ENCODE measurements at regions not wholly inside any gene's neighbourhood (a gene's known extent, or its start where the extent isn't known, plus 50 kb on each side); places are given as distances from the start of the nearest gene placed in this dataset.

DNA sequence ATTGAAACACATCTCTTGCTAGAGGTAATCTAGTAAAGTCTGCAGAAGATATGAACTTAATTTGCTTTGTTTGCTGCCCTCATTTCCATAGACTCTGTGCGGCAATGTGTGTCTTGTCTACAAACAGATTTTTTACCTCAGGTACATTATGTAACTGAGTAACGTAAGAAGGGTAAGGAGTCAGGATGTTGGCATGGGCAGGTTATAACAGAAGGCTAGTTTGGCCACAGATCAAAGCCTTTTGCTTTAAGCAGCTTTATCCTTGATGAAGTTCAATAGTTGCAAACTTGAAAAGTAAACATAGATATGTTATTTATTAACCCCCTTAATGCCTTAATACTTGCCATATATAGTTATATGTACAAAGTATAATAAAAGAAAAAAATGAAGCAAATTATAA is 391.6 kb upstream of the FKBP1C start:
- DNase-seq: no peak
- no peak overlapping the region for H2AK5ac ChIP-seq (ENCODE audit: low read length, severe bottlenecking)
- WGBS: 97% methylated on average over 2 of the region's 2 CpGs
- no peaks in the 10 kb centered on the region for H3K27me3 ChIP-seq (ENCODE audit: control insufficient read depth in 1 of 2, insufficient read depth in 1 of 2, low read length in 2 of 2)
- H2AFZ ChIP-seq (ENCODE audit: low read depth, low read length): no peak overlapping the region
- no peak overlapping the region for H4K8ac ChIP-seq (ENCODE audit: low read length)
- H3K4me2 ChIP-seq (ENCODE audit: low read length, poor library complexity, severe bottlenecking): no peak overlapping the region
- H3K36me3 ChIP-seq (ENCODE audit: control insufficient read depth in 1 of 2, insufficient read depth in 2 of 2, low read depth in 1 of 2, low read length in 2 of 2): no peaks in the 10 kb centered on the region
- H3K14ac ChIP-seq (ENCODE audit: low read length in 2 of 2): no peak overlapping the region
- H3K23ac ChIP-seq (ENCODE audit: low read length in 2 of 2): no peak overlapping the region
- H4K91ac ChIP-seq (ENCODE audit: low read length): no peak overlapping the region
- no peak overlapping the region for H2BK5ac ChIP-seq (ENCODE audit: low read depth, low read length, poor library complexity, severe bottlenecking)
- H2BK12ac ChIP-seq (ENCODE audit: low read length in 2 of 2): no peak overlapping the region
- no peaks in the 10 kb centered on the region for H3K9me3 ChIP-seq (ENCODE audit: control insufficient read depth, low read length)
- H2BK120ac ChIP-seq (ENCODE audit: low read depth, low read length): no peak overlapping the region
- H3K4me3 ChIP-seq (ENCODE audit: insufficient read depth in 1 of 2, low read depth in 1 of 2, low read length in 2 of 2): no peak overlapping the region
- H3K4ac ChIP-seq (ENCODE audit: low read depth in 1 of 2, low read length in 2 of 2): no peak overlapping the region
- no peak overlapping the region for H3K9ac ChIP-seq (ENCODE audit: low read length)
- H3K79me1 ChIP-seq (replicated peaks; ENCODE audit: low read length, poor library complexity, severe bottlenecking): no peaks in the 10 kb centered on the region
- no peak overlapping the region for H3K27ac ChIP-seq (ENCODE audit: low read length, poor library complexity, severe bottlenecking)
- no peak overlapping the region for H2BK15ac ChIP-seq (ENCODE audit: low read depth, poor library complexity, severe bottlenecking)
- no peak overlapping the region for H3K18ac ChIP-seq (ENCODE audit: low read depth in 1 of 2, low read length in 2 of 2)
- no peaks in the 10 kb centered on the region for H3K4me1 ChIP-seq (ENCODE audit: control insufficient read depth, insufficient read depth, low read depth, low read length)

DNA sequence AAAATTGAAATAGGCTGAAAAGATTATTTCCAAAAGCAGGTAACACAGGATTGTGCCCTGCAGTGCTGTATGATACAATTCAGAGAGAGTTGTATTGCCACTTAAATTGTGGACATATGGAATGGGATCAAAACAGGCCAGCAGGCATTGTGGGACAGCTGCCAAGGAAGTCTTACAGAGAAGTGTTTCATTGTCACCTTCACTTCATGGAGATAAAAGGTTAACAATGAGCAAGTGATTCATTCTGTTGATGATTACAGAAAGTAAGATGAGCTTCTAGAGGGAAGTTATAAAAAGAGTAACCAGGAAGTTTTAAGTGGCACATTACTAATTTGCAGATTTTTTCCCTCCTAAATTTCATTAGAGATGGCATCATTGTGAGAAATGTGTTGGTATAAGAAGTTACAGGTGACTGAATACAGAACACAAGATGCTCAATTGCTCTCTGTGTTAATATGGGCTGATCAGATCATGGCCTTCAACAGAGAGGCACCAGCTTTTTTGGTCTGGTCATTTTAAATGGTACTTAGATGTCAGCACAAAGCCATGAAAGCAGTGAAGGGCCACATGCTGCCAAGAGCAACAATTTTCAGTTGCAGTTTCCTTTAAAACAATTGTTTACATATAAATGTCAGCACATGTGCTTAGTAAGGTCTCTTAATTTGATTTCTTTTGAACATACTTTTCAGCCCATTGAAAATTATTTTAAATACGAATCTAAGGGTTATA is 402.5 kb upstream of the FKBP1C start:
- no peak overlapping the region for H3K27ac ChIP-seq (ENCODE audit: low read length, poor library complexity, severe bottlenecking)
- H3K4me1 ChIP-seq (ENCODE audit: control insufficient read depth, insufficient read depth, low read depth, low read length): no peaks in the 10 kb centered on the region
- no peak overlapping the region for H4K91ac ChIP-seq (ENCODE audit: low read length)
- H2AK5ac ChIP-seq (ENCODE audit: low read length, severe bottlenecking): no peak overlapping the region
- no peaks in the 10 kb centered on the region for H3K36me3 ChIP-seq (ENCODE audit: control insufficient read depth in 1 of 2, insufficient read depth in 2 of 2, low read depth in 1 of 2, low read length in 2 of 2)
- no peak overlapping the region for H3K18ac ChIP-seq (ENCODE audit: low read depth in 1 of 2, low read length in 2 of 2)
- DNase-seq: no peak
- H2AFZ ChIP-seq (ENCODE audit: low read depth, low read length): no peak overlapping the region
- no peak overlapping the region for H3K23ac ChIP-seq (ENCODE audit: low read length in 2 of 2)
- no peak overlapping the region for H3K14ac ChIP-seq (ENCODE audit: low read length in 2 of 2)
- H2BK15ac ChIP-seq (ENCODE audit: low read depth, poor library complexity, severe bottlenecking): no peak overlapping the region
- no peak overlapping the region for H3K4ac ChIP-seq (ENCODE audit: low read depth in 1 of 2, low read length in 2 of 2)
- H2BK12ac ChIP-seq (ENCODE audit: low read length in 2 of 2): no peak overlapping the region
- no CpG with 5 or more reads among the region's 1 CpG for WGBS
- H4K8ac ChIP-seq (ENCODE audit: low read length): no peak overlapping the region
- no peak overlapping the region for H3K4me3 ChIP-seq (ENCODE audit: insufficient read depth in 1 of 2, low read depth in 1 of 2, low read length in 2 of 2)
- H3K4me2 ChIP-seq (ENCODE audit: low read length, poor library complexity, severe bottlenecking): no peak overlapping the region
- H3K27me3 ChIP-seq (ENCODE audit: control insufficient read depth in 1 of 2, insufficient read depth in 1 of 2, low read length in 2 of 2): no peaks in the 10 kb centered on the region
- H3K79me1 ChIP-seq (replicated peaks; ENCODE audit: low read length, poor library complexity, severe bottlenecking): no peaks in the 10 kb centered on the region
- H2BK5ac ChIP-seq (ENCODE audit: low read depth, low read length, poor library complexity, severe bottlenecking): no peak overlapping the region
- H2BK120ac ChIP-seq (ENCODE audit: low read depth, low read length): no peak overlapping the region
- H3K9ac ChIP-seq (ENCODE audit: low read length): no peak overlapping the region
- no peaks in the 10 kb centered on the region for H3K9me3 ChIP-seq (ENCODE audit: control insufficient read depth, low read length)

DNA sequence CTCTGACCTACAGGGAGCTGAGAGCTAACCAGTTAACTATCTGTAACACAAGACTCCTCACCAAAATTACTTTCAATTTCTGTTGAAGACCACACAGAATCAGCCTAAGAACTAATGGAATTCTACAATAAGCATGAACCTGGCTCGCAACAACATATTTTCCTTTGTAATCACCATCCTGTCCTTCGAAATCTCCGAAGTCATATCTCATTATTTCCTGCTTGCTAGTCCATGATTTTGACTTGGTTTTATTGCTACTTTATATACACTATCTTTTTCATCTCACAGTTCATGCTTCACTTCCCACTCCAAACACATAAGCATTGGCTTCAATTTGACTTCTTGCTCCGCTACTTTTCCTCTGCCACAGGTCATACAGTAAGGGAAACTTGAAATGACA is 405.8 kb upstream of the FKBP1C start:
- H3K36me3 ChIP-seq (ENCODE audit: control insufficient read depth in 1 of 2, insufficient read depth in 2 of 2, low read depth in 1 of 2, low read length in 2 of 2): no peaks in the 10 kb centered on the region
- 83% methylated on average over 3 of the region's 4 CpGs for WGBS

DNA sequence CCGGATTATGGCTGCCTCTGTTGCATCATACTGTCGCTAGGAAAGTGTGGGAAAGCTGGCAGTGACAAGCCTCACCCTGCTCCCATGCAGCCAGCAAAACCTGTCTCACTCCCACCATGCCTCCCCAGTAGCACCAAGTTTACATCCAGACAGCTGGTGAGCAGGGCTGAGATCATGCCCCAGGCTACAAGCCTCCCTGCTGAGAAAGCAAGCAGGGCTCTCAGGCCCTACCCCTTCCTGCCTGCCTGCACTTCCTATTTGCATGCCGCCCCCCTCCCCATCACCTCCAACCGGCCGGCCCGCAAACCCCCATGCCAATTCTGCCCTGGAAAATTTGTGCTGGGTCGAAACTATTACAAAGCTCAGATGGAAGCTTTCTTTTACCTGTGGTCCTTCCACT is 408.2 kb upstream of the FKBP1C start:
- Histone ChIP-seq H3K79me1 (replicated peaks; ENCODE audit: low read length, poor library complexity, severe bottlenecking) (no peaks in the 10 kb centered on the region), H2AFZ (ENCODE audit: low read depth, low read length) (no peak overlapping the region), H2BK15ac (ENCODE audit: low read depth, poor library complexity, severe bottlenecking) (no peak overlapping the region), H4K8ac (ENCODE audit: low read length) (no peak overlapping the region), H3K4me1 (ENCODE audit: control insufficient read depth, insufficient read depth, low read depth, low read length) (no peaks in the 10 kb centered on the region), H3K4me2 (ENCODE audit: low read length, poor library complexity, severe bottlenecking) (no peak overlapping the region), H3K9ac (ENCODE audit: low read length) (no peak overlapping the region), H3K18ac (ENCODE audit: low read depth in 1 of 2, low read length in 2 of 2) (no peak overlapping the region), H3K9me3 (ENCODE audit: control insufficient read depth, low read length) (no peaks in the 10 kb centered on the region), H3K27ac (ENCODE audit: low read length, poor library complexity, severe bottlenecking) (no peak overlapping the region), H2BK5ac (ENCODE audit: low read depth, low read length, poor library complexity, severe bottlenecking) (no peak overlapping the region), H3K4me3 (ENCODE audit: insufficient read depth in 1 of 2, low read depth in 1 of 2, low read length in 2 of 2) (no peak overlapping the region), H3K14ac (ENCODE audit: low read length in 2 of 2) (no peak overlapping the region), H3K23ac (ENCODE audit: low read length in 2 of 2) (no peak overlapping the region), H2BK120ac (ENCODE audit: low read depth, low read length) (no peak overlapping the region), H4K91ac (ENCODE audit: low read length) (no peak overlapping the region), H3K36me3 (ENCODE audit: control insufficient read depth in 1 of 2, insufficient read depth in 2 of 2, low read depth in 1 of 2, low read length in 2 of 2) (no peaks in the 10 kb centered on the region), H3K4ac (ENCODE audit: low read depth in 1 of 2, low read length in 2 of 2) (no peak overlapping the region), H2BK12ac (ENCODE audit: low read length in 2 of 2) (no peak overlapping the region), H3K27me3 (ENCODE audit: control insufficient read depth in 1 of 2, insufficient read depth in 1 of 2, low read length in 2 of 2) (no peaks in the 10 kb centered on the region), H2AK5ac (ENCODE audit: low read length, severe bottlenecking) (no peak overlapping the region)
- 86% methylated on average over 6 of the region's 7 CpGs for WGBS
- no peak for DNase-seq

More for the DNA sequence above, 405.8 kb upstream of the FKBP1C start:
- Histone ChIP-seq H3K4ac (ENCODE audit: low read depth in 1 of 2, low read length in 2 of 2) (no peak overlapping the region), H2AK5ac (ENCODE audit: low read length, severe bottlenecking) (no peak overlapping the region), H3K4me1 (ENCODE audit: control insufficient read depth, insufficient read depth, low read depth, low read length) (no peaks in the 10 kb centered on the region), H2BK12ac (ENCODE audit: low read length in 2 of 2) (no peak overlapping the region), H2BK120ac (ENCODE audit: low read depth, low read length) (no peak overlapping the region), H4K91ac (ENCODE audit: low read length) (no peak overlapping the region), H3K79me1 (replicated peaks; ENCODE audit: low read length, poor library complexity, severe bottlenecking) (no peaks in the 10 kb centered on the region), H3K9ac (ENCODE audit: low read length) (no peak overlapping the region), H3K14ac (ENCODE audit: low read length in 2 of 2) (no peak overlapping the region), H2BK15ac (ENCODE audit: low read depth, poor library complexity, severe bottlenecking) (no peak overlapping the region), H3K4me2 (ENCODE audit: low read length, poor library complexity, severe bottlenecking) (peak overlapping the region; percentile 16), H3K9me3 (ENCODE audit: control insufficient read depth, low read length) (no peaks in the 10 kb centered on the region), H2AFZ (ENCODE audit: low read depth, low read length) (no peak overlapping the region), H2BK5ac (ENCODE audit: low read depth, low read length, poor library complexity, severe bottlenecking) (no peak overlapping the region), H4K8ac (ENCODE audit: low read length) (no peak overlapping the region), H3K27me3 (ENCODE audit: control insufficient read depth in 1 of 2, insufficient read depth in 1 of 2, low read length in 2 of 2) (no peaks in the 10 kb centered on the region), H3K4me3 (ENCODE audit: insufficient read depth in 1 of 2, low read depth in 1 of 2, low read length in 2 of 2) (no peak overlapping the region), H3K27ac (ENCODE audit: low read length, poor library complexity, severe bottlenecking) (no peak overlapping the region), H3K18ac (ENCODE audit: low read depth in 1 of 2, low read length in 2 of 2) (no peak overlapping the region), H3K23ac (ENCODE audit: low read length in 2 of 2) (no peak overlapping the region)
- DNase-seq: no peak
